HG02885 (cell line): ENCODE measurements at regions not wholly inside any gene's neighbourhood (a gene's known extent, or its start where the extent isn't known, plus 50 kb on each side); places are given as distances from the start of the nearest gene placed in this dataset.
"Not testable (repeated sequence)": the region's sequence is repeated elsewhere in the genome, so short reads cannot be mapped to it uniquely, and the experiment has no call there.

ENCODE experiments used
- ATAC-seq: cut with Tn5 transposase; IDR thresholded peaks from one replicate; pipeline ENCODE4 v1.9.1; 2021; ENCODE audit warnings: mild to moderate bottlenecking; ENCODE audit not compliant: unreplicated experiment, poor library complexity

GRCh38 chr18:35864916-35865315 lies 107.6 kb upstream of the RMP24 start:
- ATAC-seq = no peak

- ATAC-seq = no peak
Measured at GRCh38 chr18:35868915-35869314, 103.6 kb upstream of the RMP24 start.

- ATAC-seq = no peak
Measured at GRCh38 chr18:35871337-35871736, 101.1 kb upstream of the RMP24 start.

GRCh38 chr18:35875566-35875965 lies 96.9 kb upstream of the RMP24 start:
- ATAC-seq = no peak

GRCh38 chr18:35876243-35876642 lies 96.2 kb upstream of the RMP24 start:
- no peak for ATAC-seq

GRCh38 chr18:35880788-35881455 lies 91.6 kb upstream of the RMP24 start:
- ATAC-seq = no peak

- no peak for ATAC-seq
Measured at GRCh38 chr18:35888329-35888728, 84.2 kb upstream of the RMP24 start.

GRCh38 chr18:35889677-35890076 lies 82.8 kb upstream of the RMP24 start:
- ATAC-seq = no peak

GRCh38 chr18:35890323-35890722 lies 82.2 kb upstream of the RMP24 start:
- no peak for ATAC-seq

GRCh38 chr18:35892118-35892517 lies 80.4 kb upstream of the RMP24 start:
- ATAC-seq = no peak

GRCh38 chr18:35897481-35897880 lies 75.0 kb upstream of the RMP24 start:
- not testable (repeated sequence) for ATAC-seq

- no peak for ATAC-seq
Measured at GRCh38 chr18:35904389-35905037, 68.0 kb upstream of the RMP24 start.

- ATAC-seq = no peak
Measured at GRCh38 chr18:35905436-35905835, 67.0 kb upstream of the RMP24 start.

GRCh38 chr18:35906291-35906690 lies 66.2 kb upstream of the RMP24 start:
- ATAC-seq = not testable (repeated sequence)

- ATAC-seq = no peak
Measured at GRCh38 chr18:35910327-35910726, 62.2 kb upstream of the RMP24 start.

GRCh38 chr18:35912332-35912731 lies 60.1 kb upstream of the RMP24 start:
- no peak for ATAC-seq

- no peak for ATAC-seq
Measured at GRCh38 chr18:35915056-35915455, 57.4 kb upstream of the RMP24 start.

- no peak for ATAC-seq
Measured at GRCh38 chr18:35917043-35917442, 55.4 kb upstream of the RMP24 start.

GRCh38 chr18:35918564-35918963 lies 53.9 kb upstream of the RMP24 start:
- no peak for ATAC-seq

- ATAC-seq = no peak
Measured at GRCh38 chr18:35919179-35919578, 53.3 kb upstream of the RMP24 start.

GRCh38 chr18:35920623-35921022 lies 51.9 kb upstream of the RMP24 start:
- ATAC-seq = no peak
